Fibroblast of lung (primary cell): ENCODE measurements at regions not wholly inside any gene's neighbourhood (a gene's known extent, or its start where the extent isn't known, plus 50 kb on each side); places are given as distances from the start of the nearest gene placed in this dataset.

Experiments used
- EZH2 ChIP-seq: IDR thresholded peaks from 2 replicates; pipeline ENCODE4 v1.5.1; 2012; ENCODE audit warnings: low read length, control low read depth, mild to moderate bottlenecking; ENCODE audit errors: missing control alignments
- TF ChIP-seq, protein P1 (sequence below), 2 donors: IDR thresholded peaks in 1 of 2; conservative IDR thresholded peaks in 1 of 2; 1 replicate in 1 of 2; 2 replicates in 1 of 2; pipeline ENCODE4 v1.5.1; 2011 to 2012; ENCODE audit warnings: low read length in 2 of 2, control low read depth in 1 of 2, inconsistent platforms in 1 of 2, low read depth in 1 of 2, mild to moderate bottlenecking in 1 of 2

DNA sequence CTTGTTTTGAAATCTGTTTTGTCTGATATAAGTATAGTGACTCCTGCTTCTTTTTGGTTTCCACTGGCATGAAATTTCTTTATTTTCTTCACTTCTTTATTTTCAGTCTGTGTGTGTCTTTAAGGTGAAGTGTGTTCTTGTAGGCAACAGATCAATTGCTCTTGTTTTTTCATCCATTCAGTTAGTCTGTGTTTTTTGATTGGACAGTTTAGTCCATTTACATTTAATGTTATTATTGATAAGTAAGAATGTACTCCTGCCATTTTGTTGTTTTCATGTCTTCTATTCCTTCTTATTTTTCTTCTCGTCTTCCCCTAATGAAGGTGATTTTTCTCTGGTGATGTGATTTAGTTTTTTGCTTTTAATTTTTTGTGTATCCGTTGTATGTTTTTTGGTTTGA is 487.7 kb upstream of the PBX1 start:
- TF ChIP-seq, protein P1, sequence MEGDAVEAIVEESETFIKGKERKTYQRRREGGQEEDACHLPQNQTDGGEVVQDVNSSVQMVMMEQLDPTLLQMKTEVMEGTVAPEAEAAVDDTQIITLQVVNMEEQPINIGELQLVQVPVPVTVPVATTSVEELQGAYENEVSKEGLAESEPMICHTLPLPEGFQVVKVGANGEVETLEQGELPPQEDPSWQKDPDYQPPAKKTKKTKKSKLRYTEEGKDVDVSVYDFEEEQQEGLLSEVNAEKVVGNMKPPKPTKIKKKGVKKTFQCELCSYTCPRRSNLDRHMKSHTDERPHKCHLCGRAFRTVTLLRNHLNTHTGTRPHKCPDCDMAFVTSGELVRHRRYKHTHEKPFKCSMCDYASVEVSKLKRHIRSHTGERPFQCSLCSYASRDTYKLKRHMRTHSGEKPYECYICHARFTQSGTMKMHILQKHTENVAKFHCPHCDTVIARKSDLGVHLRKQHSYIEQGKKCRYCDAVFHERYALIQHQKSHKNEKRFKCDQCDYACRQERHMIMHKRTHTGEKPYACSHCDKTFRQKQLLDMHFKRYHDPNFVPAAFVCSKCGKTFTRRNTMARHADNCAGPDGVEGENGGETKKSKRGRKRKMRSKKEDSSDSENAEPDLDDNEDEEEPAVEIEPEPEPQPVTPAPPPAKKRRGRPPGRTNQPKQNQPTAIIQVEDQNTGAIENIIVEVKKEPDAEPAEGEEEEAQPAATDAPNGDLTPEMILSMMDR (conservative IDR thresholded peaks at IDR 0.05 in 1 of 2, IDR thresholded peaks at IDR 0.05 in 1 of 2; ENCODE audit: low read depth in 1 of 2, low read length in 2 of 2) = no peak
- TF ChIP-seq EZH2 = no peak
